ENCODE measurements at regions not wholly inside any gene's neighbourhood (a gene's known extent, or its start where the extent isn't known, plus 50 kb on each side); places are given as distances from the start of the nearest gene placed in this dataset.
"Not testable (repeated sequence)": the region's sequence is repeated elsewhere in the genome, so short reads cannot be mapped to it uniquely, and the experiment has no call there.

DNA sequence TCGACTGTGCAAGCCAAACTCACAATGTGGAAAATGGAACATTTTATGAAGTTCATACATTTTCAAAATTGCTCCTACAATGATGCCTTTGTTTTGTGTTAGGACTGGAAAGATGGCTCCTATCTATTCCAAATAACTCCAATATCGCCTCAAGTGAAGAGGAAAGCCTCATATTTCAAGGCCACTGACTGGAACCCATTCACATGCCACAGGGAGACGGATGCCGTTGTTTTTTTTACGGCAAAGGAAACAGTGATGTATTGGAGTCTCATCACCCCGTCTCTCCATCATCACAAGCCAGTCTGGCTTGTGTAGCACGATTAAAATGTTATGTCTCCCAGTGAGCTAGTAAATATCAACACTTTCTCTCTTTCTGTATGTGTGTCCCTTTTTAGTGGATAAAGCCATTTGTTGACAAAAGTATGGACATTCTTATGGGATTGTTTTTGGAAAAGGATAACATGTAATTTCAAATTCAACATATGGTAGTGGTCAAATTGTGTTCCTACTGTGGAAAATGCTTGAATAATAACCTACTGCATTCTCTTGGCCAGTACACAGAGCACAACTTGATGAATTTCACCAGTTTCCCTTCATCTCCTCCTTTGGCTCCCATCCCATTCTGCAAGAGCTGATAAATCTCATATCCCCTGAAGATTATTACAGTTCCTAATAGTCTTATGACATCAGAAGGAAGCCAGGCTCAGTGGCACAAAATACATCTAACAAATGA lies 109.5 kb upstream of the PITRM1 start:
- DNase-seq: no peak

DNA sequence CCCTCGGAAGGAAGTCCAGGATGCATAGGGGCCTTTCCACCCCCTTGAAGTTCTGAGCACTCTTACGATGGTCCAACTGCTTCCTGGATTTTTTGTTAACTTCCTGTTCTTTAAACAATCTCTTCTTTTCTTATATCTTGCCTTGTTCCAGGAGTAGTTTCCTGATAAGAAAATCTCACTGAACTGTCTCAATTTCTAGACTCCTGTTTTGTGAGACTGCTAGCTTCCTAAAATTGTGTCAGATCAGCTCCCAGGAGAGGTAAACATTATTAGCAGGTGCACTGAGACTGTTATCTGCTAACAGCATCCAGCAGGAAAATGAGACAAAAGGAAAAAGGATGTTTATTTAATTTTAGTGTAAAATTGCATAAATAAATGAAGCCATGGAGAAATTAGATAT lies 106.2 kb upstream of the PITRM1 start:
- DNase-seq: no peak

DNA sequence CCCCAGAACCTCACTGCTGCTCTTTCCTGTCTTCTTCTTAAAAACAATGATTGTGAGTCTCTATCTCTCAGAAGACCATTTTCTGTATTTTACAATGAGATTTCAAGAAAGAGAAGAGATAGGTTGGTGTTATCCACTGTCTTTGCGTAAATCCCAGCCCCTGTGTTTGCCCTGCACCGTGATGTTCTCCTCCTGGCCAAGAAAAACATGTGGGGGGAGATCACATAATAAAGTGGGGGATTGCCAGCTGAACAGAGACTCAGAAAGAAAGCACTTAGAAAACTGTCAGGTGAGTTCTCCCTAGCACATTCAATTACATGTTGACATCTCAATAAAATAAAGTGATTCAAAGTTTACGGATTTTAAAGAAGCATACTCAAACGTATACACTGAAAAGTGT lies 105.0 kb upstream of the PITRM1 start:
- no peak for DNase-seq

DNA sequence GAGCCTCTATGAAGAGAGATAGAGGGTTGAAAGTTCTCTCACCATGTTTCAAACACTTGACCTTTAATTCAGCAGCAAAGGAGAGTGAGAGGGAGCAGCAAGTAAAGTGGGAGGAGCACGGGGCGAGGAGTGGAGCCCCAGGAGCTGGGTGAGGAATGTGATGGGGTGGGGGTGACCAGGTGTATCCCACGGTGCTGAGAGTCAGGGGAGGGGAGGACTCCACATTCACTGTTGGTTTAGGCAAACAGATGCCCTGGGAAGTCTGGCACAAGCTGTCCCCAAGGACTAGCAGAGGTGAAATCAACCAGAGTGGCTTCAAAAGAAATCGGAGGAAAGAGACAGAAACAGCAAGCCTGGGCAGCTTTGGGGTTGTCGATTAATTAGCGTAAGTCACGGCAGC lies 101.8 kb upstream of the PITRM1 start:
- no peak for DNase-seq

DNA sequence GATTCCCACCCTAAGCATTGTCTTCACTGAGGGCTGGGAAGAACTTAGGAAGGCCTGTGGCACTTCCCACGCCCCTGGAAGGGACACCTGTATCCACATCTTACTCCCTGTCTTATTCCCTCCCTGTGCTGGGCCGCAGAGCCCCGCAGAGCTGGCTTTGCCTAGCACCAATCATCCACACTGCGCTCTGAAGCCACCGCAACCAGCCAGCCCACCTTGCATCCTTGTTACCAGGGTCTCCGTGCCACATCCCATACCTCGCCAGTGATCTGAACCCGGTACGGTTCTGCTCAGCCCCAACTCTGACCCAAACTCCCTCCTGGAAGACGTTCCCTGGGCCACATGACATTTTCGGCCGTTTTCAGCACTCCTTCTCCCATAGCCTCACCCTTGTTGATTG lies 101.4 kb upstream of the PITRM1 start:
- DNase-seq: no peak

DNA sequence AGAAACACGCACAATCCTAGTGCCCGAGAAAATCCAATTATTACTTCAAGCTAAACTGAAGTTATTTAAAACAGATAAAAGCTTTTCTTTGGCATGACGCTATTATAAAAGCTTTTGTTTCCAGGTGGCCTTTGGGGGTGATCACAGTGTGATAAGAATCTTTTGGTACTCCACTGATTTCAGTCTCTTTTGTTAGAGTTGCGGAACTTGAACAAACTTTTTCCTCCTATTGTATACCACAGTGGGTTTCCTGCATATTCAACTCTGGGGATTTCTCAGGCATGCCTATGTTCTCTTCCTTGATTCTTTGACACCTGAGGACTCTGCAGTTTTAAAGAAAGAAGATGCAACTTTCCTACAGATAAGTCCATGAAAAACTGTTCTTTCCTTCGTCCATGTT lies 99.7 kb upstream of the PITRM1 start:
- DNase-seq: no peak

DNA sequence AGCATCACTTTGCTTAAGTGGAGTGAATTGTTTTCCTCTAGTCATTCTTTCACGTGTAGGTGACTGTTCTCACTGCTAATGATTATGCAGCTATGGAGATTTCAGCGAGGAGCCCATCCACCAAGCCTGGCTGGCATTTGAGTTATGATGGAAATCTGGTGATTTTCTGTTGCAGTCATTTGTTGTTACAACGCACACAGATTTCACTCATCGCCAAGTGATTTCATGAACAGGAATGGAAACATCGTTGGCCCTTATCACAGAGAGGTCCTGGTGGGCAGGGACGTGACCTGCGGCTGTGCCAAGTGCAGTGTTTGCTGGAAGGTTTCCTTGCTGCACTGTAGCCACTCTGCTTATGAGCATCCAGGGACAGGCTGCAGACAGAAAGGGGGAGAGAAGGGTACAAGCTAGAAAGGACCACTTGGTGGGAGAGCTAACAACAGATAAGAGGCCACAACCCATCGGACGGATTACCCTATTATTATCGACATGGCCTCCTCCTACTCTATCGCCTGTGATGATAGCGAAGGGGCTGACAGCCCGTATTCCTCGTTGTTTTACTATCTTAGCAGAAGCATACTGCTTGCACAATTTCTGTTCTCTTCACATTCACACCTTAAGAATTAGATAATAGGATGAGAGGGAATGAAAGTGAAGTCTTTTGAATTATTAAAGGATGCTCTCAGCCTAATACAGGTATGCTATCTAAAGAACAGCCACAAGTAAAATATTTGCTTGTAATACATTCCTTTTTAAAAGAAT lies 99.0 kb upstream of the PITRM1 start:
- DNase-seq: no peak

DNA sequence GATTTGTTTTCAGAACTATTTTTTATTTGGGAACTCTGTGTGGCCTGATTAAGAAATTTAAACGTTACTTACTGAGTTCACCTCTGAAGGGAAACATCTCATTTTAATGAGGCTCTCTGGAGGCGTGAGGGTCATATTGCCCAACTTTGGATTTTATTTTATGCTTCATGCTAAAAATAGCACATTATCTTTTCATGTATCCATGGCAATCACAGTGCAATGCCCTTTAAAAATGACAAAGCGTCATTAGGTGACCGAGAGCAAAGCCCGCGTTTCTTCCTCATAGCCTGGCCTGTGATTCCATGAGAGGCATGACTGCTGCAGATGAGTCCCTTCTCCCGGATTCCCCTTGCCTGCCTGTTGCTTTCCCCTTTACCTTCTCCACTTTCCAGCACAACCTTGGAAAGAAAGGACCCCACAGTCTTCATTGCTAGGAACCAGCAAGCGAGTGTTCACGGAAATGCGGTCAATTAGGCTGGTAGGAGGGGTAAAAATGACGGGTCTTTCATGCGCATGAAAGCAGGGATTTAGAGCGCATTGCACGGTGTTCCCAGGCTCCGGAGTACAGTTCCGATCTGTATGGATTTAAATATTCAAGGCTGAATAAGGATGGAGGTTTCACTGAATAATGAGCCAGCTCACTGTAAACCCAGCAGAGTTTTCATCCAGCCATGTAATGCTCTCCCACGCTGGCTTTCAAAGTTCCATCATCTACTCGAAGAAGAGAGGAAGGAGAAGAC lies 98.2 kb upstream of the PITRM1 start:
- DNase-seq: no peak

DNA sequence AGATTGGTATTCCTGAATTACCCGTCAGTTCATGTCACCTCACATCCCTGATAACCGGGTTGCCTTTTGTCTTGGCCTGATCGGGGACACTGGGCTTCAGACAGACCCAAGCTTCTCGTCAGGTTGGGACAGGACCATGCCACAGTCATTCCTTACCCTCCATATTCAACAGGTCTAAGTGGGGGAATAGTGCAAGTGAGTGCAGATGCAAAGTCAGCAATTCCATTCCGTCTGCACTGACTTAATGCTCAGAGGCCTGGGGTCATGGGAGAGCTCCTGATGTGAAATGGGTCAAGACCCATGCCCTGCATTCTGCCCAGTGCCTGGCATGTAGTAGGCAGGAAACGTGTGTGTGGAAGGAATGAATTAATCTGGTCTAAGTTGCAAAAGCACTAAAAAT lies 95.4 kb upstream of the PITRM1 start:
- no peak for DNase-seq

DNA sequence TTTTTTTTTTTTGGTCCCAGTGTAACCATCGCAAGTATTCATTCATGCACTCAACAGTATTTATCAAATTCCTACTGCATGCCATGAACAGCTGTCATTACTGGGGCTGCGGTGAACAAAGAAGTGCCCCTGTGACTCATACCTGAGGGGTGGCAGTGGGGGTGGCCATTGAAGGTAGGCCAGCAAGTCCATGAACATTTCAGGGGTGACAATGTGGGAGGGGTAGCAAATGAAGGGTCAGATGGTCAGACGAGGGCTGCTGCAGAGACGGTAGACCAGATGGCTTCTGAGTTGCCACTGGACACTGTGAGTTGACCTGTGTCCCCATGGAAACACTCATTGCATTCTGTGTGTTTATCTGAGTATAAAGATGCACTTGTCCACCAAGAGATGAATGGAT lies 92.5 kb upstream of the PITRM1 start:
- DNase-seq: no peak

DNA sequence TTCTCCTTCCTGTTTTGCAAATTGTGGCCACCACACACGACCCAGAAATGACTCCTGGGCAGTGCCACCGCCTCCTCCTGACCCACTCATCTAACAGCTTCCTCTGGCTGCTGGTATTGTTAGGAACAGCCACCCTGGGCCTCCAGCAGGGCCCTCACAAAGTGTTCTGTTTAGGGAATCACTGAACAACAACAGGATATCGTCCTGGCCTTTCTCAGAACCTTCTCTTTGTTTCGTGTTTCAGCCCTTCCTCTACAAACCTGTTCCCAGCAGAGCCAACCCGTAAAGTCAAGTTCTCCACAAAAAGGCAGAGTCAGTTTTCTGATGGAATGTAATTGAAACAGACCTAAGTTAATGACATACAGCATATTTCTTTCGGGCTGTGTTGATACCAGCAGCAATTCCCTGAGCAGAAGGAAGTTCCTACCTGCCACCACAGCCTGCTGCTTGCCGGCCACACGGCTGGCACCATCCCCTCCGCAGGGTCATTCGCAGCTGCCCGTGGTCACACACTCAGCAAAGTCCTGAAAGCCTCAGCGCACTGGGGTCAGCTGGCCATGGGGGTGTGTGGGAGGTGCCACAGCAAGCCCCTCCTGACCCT lies 91.7 kb upstream of the PITRM1 start:
- no peak for DNase-seq

DNA sequence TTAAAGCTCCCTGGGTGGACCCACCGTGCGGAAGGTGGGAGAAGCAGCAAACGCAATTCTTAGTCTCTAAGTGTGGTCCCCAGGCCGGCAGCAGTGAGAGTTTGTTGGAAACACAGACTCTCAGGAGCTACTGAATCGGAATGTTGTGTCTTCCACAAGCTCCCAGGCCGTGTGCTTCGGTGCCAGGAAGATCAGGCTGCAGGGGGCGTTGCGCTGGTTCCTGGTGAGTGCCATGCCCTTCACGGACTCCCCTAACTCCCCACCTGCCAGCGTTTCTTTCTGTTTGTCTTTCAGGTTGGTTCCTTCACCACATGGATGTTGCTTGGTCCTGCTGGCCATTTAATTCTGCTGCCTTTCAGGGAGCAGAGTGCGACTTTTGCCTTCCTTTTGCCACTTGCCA lies 91.2 kb upstream of the PITRM1 start:
- DNase-seq: no peak

DNA sequence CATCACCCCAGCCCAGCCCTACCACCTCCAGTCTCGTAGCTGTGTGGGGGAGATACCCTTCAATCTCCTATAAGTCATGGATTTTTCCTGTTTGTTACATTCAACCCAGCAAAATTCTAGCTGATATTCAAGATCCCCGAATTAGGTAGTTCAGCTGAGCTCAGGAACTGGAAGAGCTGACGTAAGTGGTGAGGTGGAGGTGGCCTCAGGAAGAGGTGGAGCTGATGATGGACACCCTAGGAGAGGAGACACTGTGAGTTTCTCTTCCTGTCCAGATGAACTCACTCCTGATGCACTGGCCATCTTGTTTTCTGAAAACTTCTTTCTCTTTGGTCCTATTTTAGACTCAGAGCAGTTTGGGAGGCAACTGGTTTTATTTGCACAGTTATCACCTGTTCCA lies 90.5 kb upstream of the PITRM1 start:
- DNase-seq: no peak

DNA sequence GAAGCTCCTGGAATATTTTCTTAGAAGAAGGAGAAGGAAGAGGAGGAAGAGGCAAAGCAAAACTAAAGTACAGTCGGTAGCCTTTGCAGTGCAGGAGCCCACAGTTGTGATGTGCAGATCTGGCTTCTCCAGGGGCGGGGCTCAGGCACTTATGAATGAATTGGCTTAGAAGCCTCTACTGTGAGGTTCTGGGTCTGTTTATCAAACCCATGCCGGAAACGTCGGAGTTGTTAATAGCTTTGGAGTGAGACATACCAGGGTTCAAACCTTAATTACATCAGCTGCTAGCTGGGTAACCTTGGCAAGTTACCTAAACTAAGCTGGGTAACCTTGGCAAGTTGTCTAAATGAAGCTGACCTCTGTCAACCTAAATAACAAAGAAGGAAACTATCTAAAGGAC lies 89.3 kb upstream of the PITRM1 start:
- no peak for DNase-seq

DNA sequence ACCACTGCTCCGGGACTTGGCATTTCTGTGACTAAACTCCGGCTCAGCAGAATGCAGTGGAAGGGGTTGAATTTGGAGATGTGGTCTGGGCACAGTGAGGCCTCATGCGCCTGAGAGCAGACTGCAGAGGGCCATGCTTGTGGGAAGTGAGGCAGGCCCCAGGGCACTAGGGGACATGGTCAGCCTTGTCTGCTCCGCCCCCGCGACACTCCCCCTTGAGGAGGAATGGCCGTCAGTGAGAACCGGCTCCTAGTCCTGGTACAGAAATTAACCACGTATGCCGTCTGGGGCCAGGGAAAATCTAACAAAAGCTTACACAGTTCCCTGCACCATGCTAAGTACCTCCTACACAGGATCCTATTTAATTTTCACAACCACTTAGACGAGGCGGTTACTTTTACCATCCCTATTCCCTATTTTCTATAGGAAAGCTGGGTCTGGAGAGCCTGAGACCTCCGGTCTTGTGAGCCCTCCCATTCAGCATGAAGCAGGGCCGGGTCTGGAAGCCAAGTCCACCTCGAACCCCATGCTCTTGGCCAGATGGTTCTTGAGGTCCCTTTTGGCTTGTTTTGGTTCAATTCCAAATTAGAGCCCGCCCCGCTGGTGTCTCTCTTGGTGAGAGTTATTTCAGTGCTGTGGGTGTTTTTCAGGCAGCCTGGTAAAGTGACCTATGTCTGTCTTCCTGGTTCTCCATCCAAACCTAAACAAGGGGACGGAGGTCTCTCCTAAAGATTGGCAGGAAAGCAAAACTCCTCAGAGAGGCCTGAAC lies 87.7 kb upstream of the PITRM1 start:
- DNase-seq: no peak

DNA sequence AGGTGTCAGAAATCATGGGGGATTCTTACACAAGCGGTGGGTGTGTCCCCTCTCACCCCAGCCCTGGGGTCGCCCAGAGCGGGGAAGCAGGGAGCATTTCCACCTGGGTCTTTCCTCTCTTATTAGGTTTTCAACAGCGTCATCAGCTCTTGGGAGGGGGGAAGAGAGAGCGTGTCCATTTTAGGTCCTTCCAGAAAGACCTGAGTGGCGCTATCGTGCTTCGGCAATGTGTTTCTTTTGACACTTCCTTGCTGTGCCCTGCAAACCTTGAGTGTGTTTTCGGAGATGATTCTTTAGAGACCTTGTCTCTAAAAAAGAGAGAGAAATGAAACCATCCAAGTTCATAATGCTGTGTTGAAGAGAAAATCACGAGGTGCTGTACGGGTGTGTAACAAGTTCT lies 86.9 kb upstream of the PITRM1 start:
- DNase-seq: no peak

DNA sequence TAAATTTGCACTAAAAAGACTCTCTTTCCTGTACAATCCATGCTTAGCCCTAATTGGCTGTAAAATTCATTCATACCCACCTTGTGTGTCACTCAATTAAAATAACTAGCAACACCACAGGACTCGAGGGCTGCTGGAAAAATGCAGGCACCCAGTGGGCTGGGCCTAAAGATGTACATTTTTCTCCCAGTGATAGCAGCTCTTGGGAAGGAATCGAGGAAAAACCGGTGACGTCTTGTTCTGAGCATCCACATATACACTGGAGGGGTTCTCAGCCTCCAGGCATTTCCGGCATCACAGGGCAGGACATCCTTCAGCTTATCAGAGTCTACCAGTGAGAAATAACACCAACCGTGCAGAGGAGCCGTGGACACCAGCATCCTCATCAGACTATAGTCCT lies 85.8 kb upstream of the PITRM1 start:
- no peak for DNase-seq

DNA sequence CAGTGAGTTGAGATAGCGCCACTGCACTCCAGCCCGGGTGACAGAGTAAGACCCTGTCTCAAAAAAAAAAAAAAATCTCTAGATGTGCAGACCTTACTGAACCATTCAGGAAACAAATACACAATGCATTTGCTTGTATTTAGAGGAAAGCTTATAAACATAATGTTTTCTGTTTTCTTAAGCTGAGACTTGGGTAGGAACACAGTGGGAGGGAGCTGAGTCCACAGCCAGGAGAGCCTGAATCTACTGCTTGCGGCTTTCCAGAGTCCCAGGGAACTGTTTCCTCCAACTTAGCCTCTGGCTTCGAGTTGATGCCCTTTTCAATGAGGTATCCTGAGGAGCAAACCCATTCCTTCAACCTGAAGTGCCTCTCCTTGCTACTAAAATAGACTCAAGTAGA lies 83.0 kb upstream of the PITRM1 start:
- DNase-seq: no peak

DNA sequence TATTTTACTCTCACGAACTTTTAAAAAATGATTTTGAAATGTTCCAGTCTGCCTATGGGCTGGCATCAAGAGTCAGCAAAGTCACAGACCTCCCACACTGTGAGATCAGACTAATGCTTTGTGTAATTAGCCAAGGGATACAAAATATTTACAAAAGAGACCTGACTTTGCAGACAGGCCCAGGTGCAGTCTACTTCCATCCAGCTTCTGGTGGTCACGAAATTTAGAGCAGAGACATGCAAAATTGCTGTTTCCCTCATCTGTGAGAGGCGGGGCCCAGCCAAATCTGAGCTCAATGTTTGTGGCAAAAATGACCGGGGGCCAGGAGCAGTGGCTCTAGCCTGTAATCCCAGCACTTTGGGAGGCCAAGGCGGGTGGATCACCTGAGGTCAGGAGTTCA lies 82.5 kb upstream of the PITRM1 start:
- DNase-seq: no peak

DNA sequence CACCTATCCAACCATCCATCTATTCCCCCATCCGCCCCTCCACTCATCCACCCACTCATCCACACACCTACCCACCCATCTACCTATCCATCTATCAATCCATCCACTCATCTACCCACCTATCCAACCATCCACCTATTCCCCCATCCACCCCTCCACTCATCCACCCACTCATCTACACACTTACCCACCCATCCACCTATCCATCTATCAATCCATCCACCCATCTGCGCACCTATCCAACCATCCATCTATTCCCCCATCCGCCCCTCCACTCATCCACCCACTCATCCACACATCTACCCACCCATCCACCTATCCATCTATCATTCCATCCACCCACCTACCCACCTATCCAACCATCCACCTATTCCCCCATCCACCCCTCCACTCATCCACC lies 81.4 kb upstream of the PITRM1 start:
- not testable (repeated sequence) for DNase-seq

DNA sequence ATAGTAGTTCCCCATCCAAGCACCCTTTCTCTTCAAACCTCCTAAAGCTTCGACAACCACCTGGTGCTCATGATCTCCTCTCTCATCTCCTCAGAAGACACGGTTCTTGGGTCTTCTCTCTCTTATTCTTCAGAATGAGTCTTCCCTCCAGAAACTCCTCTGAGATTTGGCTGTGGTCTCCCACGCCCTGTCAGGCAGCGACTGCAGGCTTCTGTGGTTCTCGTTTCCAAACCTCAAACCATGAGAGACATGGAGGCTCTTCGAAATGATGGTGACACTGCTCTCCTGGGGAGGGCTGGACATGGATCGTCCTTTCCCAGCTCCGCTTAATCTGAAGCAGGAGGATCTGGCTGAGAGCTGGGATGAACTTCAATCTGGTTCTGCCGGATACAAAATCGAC lies 78.6 kb upstream of the PITRM1 start:
- DNase-seq: no peak

DNA sequence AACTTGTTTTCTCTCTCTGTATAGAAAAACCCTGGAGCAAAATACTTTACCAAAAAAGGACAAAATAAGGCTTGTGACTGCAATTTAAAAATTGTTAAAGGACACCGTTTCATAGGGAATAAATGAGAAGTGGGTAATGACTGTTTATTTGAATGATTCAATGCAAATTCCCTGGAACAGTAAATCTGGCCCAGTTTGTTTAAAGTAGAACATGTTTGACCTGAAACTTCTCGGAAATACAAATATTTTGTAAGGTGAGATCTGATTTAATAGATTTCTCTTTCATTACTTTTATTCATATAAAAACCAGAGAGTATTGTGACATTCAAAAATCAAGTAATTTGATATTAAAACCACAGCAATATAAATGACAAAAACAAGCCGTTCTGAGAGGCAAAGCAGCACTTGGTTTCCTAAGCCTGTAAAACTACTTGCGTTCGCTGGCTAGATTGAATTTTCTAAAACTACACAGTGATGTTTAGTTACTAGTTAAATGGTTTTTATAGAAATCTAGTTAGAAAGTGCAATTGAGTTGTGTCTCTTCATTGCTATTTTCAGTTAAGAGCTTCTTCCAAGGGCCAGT lies 76.8 kb upstream of the PITRM1 start:
- DNase-seq: no peak

Measured in CD4-positive, alpha-beta T cell treated with Interleukin-10 for 1 hour (primary cell).